ENCODE measurements at regions not wholly inside any gene's neighbourhood (a gene's known extent, or its start where the extent isn't known, plus 50 kb on each side); places are given as distances from the start of the nearest gene placed in this dataset.

GRCh38 chr1:198042168-198042567 is 114.6 kb upstream of the NEK7 start:
- no peak for TF ChIP-seq CTCF (IDR thresholded peaks at IDR 0.05; ENCODE audit: low read depth, low read length)
- TF ChIP-seq EZH2phosphoT487 (IDR thresholded peaks at IDR 0.05; ENCODE audit: low read depth) = no peak
